ENCODE measurements at regions not wholly inside any gene's neighbourhood (a gene's known extent, or its start where the extent isn't known, plus 50 kb on each side); places are given as distances from the start of the nearest gene placed in this dataset.

DNA sequence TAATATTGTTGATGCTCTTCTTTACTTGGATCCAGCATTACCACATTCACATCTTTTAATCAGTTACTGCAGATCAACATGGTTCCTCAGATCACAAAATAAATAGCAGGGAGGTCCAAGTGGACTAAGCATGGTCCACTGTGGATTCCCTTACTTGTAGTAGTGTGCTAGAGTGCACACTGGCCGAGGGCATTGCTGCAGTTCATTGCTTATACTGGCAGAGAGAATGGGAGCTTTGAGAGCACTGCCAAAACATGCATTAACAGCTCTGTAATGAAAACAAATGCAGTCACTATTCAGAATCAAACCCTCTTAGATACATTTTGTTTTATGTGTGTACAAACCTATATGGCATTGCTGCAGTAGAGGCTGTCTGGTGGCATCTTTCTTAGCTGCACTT, 471.5 kb downstream of the CD109 start:
- TF ChIP-seq, protein P1, sequence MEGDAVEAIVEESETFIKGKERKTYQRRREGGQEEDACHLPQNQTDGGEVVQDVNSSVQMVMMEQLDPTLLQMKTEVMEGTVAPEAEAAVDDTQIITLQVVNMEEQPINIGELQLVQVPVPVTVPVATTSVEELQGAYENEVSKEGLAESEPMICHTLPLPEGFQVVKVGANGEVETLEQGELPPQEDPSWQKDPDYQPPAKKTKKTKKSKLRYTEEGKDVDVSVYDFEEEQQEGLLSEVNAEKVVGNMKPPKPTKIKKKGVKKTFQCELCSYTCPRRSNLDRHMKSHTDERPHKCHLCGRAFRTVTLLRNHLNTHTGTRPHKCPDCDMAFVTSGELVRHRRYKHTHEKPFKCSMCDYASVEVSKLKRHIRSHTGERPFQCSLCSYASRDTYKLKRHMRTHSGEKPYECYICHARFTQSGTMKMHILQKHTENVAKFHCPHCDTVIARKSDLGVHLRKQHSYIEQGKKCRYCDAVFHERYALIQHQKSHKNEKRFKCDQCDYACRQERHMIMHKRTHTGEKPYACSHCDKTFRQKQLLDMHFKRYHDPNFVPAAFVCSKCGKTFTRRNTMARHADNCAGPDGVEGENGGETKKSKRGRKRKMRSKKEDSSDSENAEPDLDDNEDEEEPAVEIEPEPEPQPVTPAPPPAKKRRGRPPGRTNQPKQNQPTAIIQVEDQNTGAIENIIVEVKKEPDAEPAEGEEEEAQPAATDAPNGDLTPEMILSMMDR (conservative IDR thresholded peaks at IDR 0.05; ENCODE audit: low read depth, low read length), result no peak
- TF ChIP-seq EZH2phosphoT487 (IDR thresholded peaks at IDR 0.05; ENCODE audit: borderline replicate concordance, low read length) (no peak), EZH2 (IDR thresholded peaks at IDR 0.05; ENCODE audit: low read length, unreplicated experiment) (no peak)
